Choroid plexus epithelial cell (primary cell): ENCODE measurements at regions not wholly inside any gene's neighbourhood (a gene's known extent, or its start where the extent isn't known, plus 50 kb on each side); places are given as distances from the start of the nearest gene placed in this dataset.

Experiments
- DNase-seq: peaks from one replicate; pipeline ENCODE4 v3.0.0-alpha.2; 2010; ENCODE audit warnings: low read depth
- H3K4me3 ChIP-seq: 2 replicates; pipeline ENCODE4 v1.5.1; 2011; ENCODE audit warnings: low read depth, mild to moderate bottlenecking, control low read depth, low read length, moderate library complexity
- CTCF ChIP-seq: conservative IDR thresholded peaks from 2 replicates; pipeline ENCODE4 v1.5.1; 2011; ENCODE audit warnings: low read depth, mild to moderate bottlenecking, control low read depth, inconsistent platforms, low read length, moderate library complexity

GRCh38 chr10:129030996-129031843 is 435.8 kb upstream of the MGMT start:
- DNase-seq, result peak; percentile 60
- no peak overlapping the region for H3K4me3 ChIP-seq
- TF ChIP-seq CTCF, result peak; percentile 97

- no peak for DNase-seq
- no peak for TF ChIP-seq CTCF
- H3K4me3 ChIP-seq, result no peak overlapping the region
Measured at GRCh38 chr10:129031844-129032150, 435.2 kb upstream of the MGMT start.

- TF ChIP-seq CTCF, result no peak
Measured at GRCh38 chr10:129032372-129033313, 434.4 kb upstream of the MGMT start.

GRCh38 chr10:129033340-129033739 is 433.7 kb upstream of the MGMT start:
- no peak for DNase-seq
- no peak overlapping the region for H3K4me3 ChIP-seq
- TF ChIP-seq CTCF, result no peak

More at GRCh38 chr10:129032372-129033313, 434.4 kb upstream of the MGMT start:
- H3K4me3 ChIP-seq, result no peak overlapping the region
- no peak for DNase-seq

GRCh38 chr10:129033790-129034272 is 433.2 kb upstream of the MGMT start:
- no peak overlapping the region for H3K4me3 ChIP-seq
- no peak for DNase-seq

More at GRCh38 chr10:129033790-129034272, 433.2 kb upstream of the MGMT start:
- TF ChIP-seq CTCF, result no peak
